CD8-positive, alpha-beta memory T cell (primary cell): ENCODE measurements at regions not wholly inside any gene's neighbourhood (a gene's known extent, or its start where the extent isn't known, plus 50 kb on each side); places are given as distances from the start of the nearest gene placed in this dataset.

Experiments used
- CTCF ChIA-PET: fragments of 350-600 bp; sonication (Branson Sonifier 250); formaldehyde crosslinking; loops from one replicate; lab custom pipeline; 2021; ENCODE audit warnings: antibody characterized with exemption; lab: Charles Lee
- POLR2A ChIA-PET: fragments of 350-600 bp; sonication (Branson Sonifier 250); formaldehyde crosslinking; loops from one replicate; lab custom pipeline; 2021; ENCODE audit warnings: antibody characterized with exemption; lab: Charles Lee
- DNase-seq, 5 donors: peaks; one replicate each; pipeline versions ENCODE4 v3.0.0 to v3.0.0-alpha.2; 2020 to 2022; ENCODE audit warnings: mixed read lengths in 1 of 5
- H3K27ac ChIP-seq: one replicate; pipeline ENCODE4 v1.7.0; 2013; ENCODE audit warnings: low read depth, mild to moderate bottlenecking, low read length, moderate library complexity
- H3K27me3 ChIP-seq: 2 replicates; pipeline ENCODE4 v1.7.0; 2013; ENCODE audit warnings: low read length, mild to moderate bottlenecking; ENCODE audit not compliant: insufficient read depth, poor library complexity, severe bottlenecking
- H3K36me3 ChIP-seq: 2 replicates; pipeline ENCODE4 v1.7.0; 2013; ENCODE audit warnings: mild to moderate bottlenecking, low read length, moderate library complexity; ENCODE audit not compliant: insufficient read depth
- H3K4me1 ChIP-seq: 2 replicates; pipeline ENCODE4 v1.7.0; 2013; ENCODE audit warnings: mild to moderate bottlenecking, low read length, moderate library complexity; ENCODE audit not compliant: insufficient read depth
- H3K4me3 ChIP-seq: 2 replicates; pipeline ENCODE4 v1.7.0; 2013; ENCODE audit warnings: mild to moderate bottlenecking, low read length
- H3K9me3 ChIP-seq: 2 replicates; pipeline ENCODE4 v1.7.0; 2013; ENCODE audit warnings: mild to moderate bottlenecking, low read length
- H3K27ac Mint-ChIP-seq, 8 donors: one replicate each; pipeline ENCODE4 v1.8.0; 2020 to 2021; ENCODE audit warnings: mixed read lengths in 8 of 8, mild to moderate bottlenecking in 6 of 8, inconsistent platforms in 3 of 8, moderate library complexity in 3 of 8
- H3K27me3 Mint-ChIP-seq, 2 donors: one replicate each; pipeline ENCODE4 v1.8.0; 2020 to 2021; ENCODE audit warnings: mixed read lengths in 2 of 2, mild to moderate bottlenecking in 1 of 2, moderate library complexity in 1 of 2
- H3K36me3 Mint-ChIP-seq, 3 donors: one replicate each; pipeline ENCODE4 v1.8.0; 2020 to 2021; ENCODE audit warnings: mixed read lengths in 3 of 3, inconsistent platforms in 1 of 3, mild to moderate bottlenecking in 1 of 3
- H3K4me1 Mint-ChIP-seq, 3 donors: one replicate each; pipeline ENCODE4 v1.8.0; 2020 to 2021; ENCODE audit warnings: mixed read lengths in 3 of 3, inconsistent platforms in 1 of 3, mild to moderate bottlenecking in 1 of 3
- H3K4me3 Mint-ChIP-seq, 7 donors: one replicate each; pipeline ENCODE4 v1.8.0; 2020 to 2021; ENCODE audit warnings: mixed read lengths in 7 of 7, mild to moderate bottlenecking in 6 of 7, moderate library complexity in 4 of 7, inconsistent platforms in 2 of 7
- H3K9me3 Mint-ChIP-seq, 5 donors: one replicate each; pipeline ENCODE4 v1.8.0; 2020 to 2022; ENCODE audit warnings: mixed read lengths in 5 of 5, mild to moderate bottlenecking in 3 of 5, moderate library complexity in 2 of 5, inconsistent platforms in 1 of 5

DNA sequence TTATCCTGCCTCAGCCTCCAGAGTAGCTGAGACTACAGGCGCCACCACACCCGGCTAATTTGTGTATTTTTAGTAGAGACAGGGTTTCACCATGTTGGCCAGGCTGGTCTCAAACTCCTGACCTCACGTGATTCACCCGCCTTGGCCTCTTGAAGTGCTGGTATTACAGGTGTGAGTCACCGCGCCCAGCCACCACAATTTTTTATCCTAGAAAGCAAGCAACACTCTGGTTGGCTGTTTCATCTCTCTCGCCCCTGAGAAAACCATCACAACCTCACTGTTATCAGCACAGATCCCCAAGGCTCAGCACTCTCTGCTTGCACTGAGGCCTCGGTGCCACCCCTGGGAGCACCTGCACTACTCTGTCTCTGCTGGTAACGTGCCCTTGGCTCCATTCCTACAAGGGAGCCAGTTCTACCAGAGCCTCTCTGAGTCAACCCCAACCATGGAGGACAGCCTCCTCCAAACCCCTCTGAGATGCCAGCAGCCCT is 134.8 kb upstream of the AGAP1 start:
- no peaks in the 10 kb centered on the region for H3K27me3 ChIP-seq
- H3K36me3 Mint-ChIP-seq, result no peaks in the 10 kb centered on the region
- no peak overlapping the region for H3K27ac ChIP-seq
- H3K4me1 ChIP-seq, result no peaks in the 10 kb centered on the region
- ChIA-PET POLR2A (no interaction called here), CTCF (no interaction called here)
- no peaks in the 10 kb centered on the region for H3K9me3 ChIP-seq
- H3K27ac Mint-ChIP-seq, result no peak overlapping the region
- H3K4me3 ChIP-seq, result no peak overlapping the region
- H3K36me3 ChIP-seq, result no peaks in the 10 kb centered on the region
- H3K4me1 Mint-ChIP-seq, result no peaks in the 10 kb centered on the region
- H3K9me3 Mint-ChIP-seq, result no peaks in the 10 kb centered on the region
- H3K27me3 Mint-ChIP-seq, result peaks cover 3 to 16% of the 10 kb centered on the region in 2 donors
- H3K4me3 Mint-ChIP-seq, result no peak overlapping the region
- no peak for DNase-seq

DNA sequence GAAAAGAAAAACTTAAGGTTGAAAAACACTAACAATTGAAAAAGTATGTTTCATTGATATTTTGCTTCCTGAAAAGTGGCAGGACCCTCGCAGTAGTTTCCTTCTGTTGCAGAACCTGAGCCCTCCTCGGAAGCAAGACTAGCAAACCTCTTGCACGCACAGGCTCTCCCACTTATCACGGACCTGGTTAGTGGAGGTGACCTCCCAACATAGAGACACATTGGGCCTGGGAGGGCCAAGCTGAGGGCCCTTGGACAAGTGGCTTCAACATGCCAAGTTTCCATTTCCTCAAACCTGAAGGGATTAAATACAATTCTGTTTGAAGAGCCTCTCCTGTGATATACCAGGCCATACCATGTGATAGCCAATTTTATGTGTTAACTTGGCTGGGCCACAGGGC is 133.4 kb upstream of the AGAP1 start:
- no peaks in the 10 kb centered on the region for H3K4me1 Mint-ChIP-seq
- H3K4me3 Mint-ChIP-seq, result no peak overlapping the region
- no peak overlapping the region for H3K4me3 ChIP-seq
- no peaks in the 10 kb centered on the region for H3K9me3 ChIP-seq
- ChIA-PET CTCF (no interaction called here), POLR2A (no interaction called here)
- H3K4me1 ChIP-seq, result no peaks in the 10 kb centered on the region
- no peaks in the 10 kb centered on the region for H3K36me3 ChIP-seq
- H3K27ac Mint-ChIP-seq, result no peak overlapping the region
- peaks cover 3 to 21% of the 10 kb centered on the region in 2 donors for H3K27me3 Mint-ChIP-seq
- H3K27me3 ChIP-seq, result no peaks in the 10 kb centered on the region
- no peaks in the 10 kb centered on the region for H3K36me3 Mint-ChIP-seq
- no peak for DNase-seq
- H3K27ac ChIP-seq, result no peak overlapping the region
- H3K9me3 Mint-ChIP-seq, result no peaks in the 10 kb centered on the region

GRCh38 chr2:235365743-235366142 is 128.1 kb upstream of the AGAP1 start:
- CTCF ChIA-PET, result no interaction called here
- POLR2A ChIA-PET, result no interaction called here
- H3K4me3 ChIP-seq, result no peak overlapping the region
- Mint-ChIP-seq H3K9me3 (no peaks in the 10 kb centered on the region), H3K27ac (no peak overlapping the region), H3K4me1 (no peaks in the 10 kb centered on the region), H3K4me3 (no peak overlapping the region), H3K27me3 (peaks cover 2 to 33% of the 10 kb centered on the region in 2 donors), H3K36me3 (no peaks in the 10 kb centered on the region)
- no peaks in the 10 kb centered on the region for H3K36me3 ChIP-seq
- no peak overlapping the region for H3K27ac ChIP-seq
- no peak for DNase-seq
- no peaks in the 10 kb centered on the region for H3K9me3 ChIP-seq
- H3K4me1 ChIP-seq, result no peaks in the 10 kb centered on the region
- H3K27me3 ChIP-seq, result peaks cover 3% of the 10 kb centered on the region

DNA sequence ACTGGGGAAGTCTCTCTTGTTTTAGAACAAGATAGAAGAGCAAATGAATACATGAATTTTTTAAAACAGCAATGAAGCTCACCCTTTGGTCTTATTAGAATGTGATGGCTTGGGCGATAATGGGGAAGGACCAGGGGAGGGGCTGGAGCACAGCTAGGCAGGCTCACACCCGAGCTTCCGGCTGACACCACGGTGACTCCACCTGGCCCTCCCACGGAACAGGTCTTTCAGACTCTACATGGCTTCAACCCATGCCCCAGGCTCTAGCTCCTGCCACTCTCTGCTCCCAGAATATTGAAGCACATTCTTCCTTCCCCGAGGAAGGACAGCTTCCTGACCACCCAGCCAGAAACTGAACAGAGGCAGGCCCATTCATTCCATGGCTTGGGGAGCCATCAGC is 127.5 kb upstream of the AGAP1 start:
- Histone ChIP-seq H3K27ac (no peak overlapping the region), H3K27me3 (peaks cover 3% of the 10 kb centered on the region), H3K9me3 (no peaks in the 10 kb centered on the region), H3K4me3 (no peak overlapping the region), H3K36me3 (no peaks in the 10 kb centered on the region), H3K4me1 (no peaks in the 10 kb centered on the region)
- no peaks in the 10 kb centered on the region for H3K4me1 Mint-ChIP-seq
- DNase-seq, result no peak
- H3K4me3 Mint-ChIP-seq, result no peak overlapping the region
- H3K36me3 Mint-ChIP-seq, result no peaks in the 10 kb centered on the region
- H3K27ac Mint-ChIP-seq, result no peak overlapping the region
- ChIA-PET CTCF (no interaction called here), POLR2A (no interaction called here)
- no peaks in the 10 kb centered on the region for H3K9me3 Mint-ChIP-seq
- peaks cover 6 to 37% of the 10 kb centered on the region in 2 donors for H3K27me3 Mint-ChIP-seq

GRCh38 chr2:235366807-235367206 is 127.0 kb upstream of the AGAP1 start:
- no peaks in the 10 kb centered on the region for H3K4me1 ChIP-seq
- Mint-ChIP-seq H3K27me3 (peaks cover 6 to 34% of the 10 kb centered on the region in 2 donors), H3K27ac (no peak overlapping the region), H3K9me3 (no peaks in the 10 kb centered on the region), H3K4me3 (peak overlapping the region in 1 of 7 donors; percentile 23), H3K4me1 (no peaks in the 10 kb centered on the region), H3K36me3 (no peaks in the 10 kb centered on the region)
- H3K36me3 ChIP-seq, result no peaks in the 10 kb centered on the region
- H3K9me3 ChIP-seq, result no peaks in the 10 kb centered on the region
- H3K4me3 ChIP-seq, result no peak overlapping the region
- no peak overlapping the region for H3K27ac ChIP-seq
- H3K27me3 ChIP-seq, result peaks cover 3% of the 10 kb centered on the region
- ChIA-PET POLR2A (no interaction called here), CTCF (no interaction called here)
- no peak for DNase-seq

- ChIA-PET CTCF (no interaction called here), POLR2A (no interaction called here)
- DNase-seq, result no peak
- peak overlapping the region in 1 of 7 donors; percentile 65 for H3K4me3 Mint-ChIP-seq
- H3K27ac ChIP-seq, result no peak overlapping the region
- no peaks in the 10 kb centered on the region for H3K9me3 ChIP-seq
- no peaks in the 10 kb centered on the region for H3K9me3 Mint-ChIP-seq
- peaks cover 5 to 18% of the 10 kb centered on the region in 2 donors for H3K27me3 Mint-ChIP-seq
- H3K27ac Mint-ChIP-seq, result no peak overlapping the region
- no peaks in the 10 kb centered on the region for H3K4me1 ChIP-seq
- no peaks in the 10 kb centered on the region for H3K36me3 ChIP-seq
- H3K27me3 ChIP-seq, result peaks cover 3% of the 10 kb centered on the region
- H3K4me3 ChIP-seq, result no peak overlapping the region
- H3K4me1 Mint-ChIP-seq, result no peaks in the 10 kb centered on the region
- no peaks in the 10 kb centered on the region for H3K36me3 Mint-ChIP-seq
These were observed 122.8 kb upstream of the AGAP1 start for GRCh38 chr2:235371018-235371417.

DNA sequence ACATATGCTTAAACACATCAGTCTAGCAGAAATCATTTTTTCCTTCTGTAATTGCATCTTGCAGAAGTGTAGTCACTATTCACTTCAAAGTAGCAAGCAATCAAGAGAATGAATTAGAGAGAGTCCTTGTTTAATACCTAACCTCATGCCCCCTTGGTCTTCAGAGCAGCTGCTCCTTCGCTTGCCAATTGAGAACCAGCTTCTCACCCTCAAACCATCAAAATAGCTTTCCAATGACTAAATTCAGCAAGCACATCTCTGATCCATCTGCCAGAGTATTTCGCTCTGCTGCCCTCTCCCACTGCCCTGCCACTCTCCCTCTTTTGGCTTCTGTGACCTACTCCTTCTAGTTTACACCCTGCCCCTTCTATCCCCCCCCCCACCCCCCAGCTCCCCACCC is 120.7 kb upstream of the AGAP1 start:
- no peak overlapping the region for H3K4me3 ChIP-seq
- CTCF ChIA-PET, result no interaction called here
- no peaks in the 10 kb centered on the region for H3K36me3 ChIP-seq
- no peak overlapping the region for H3K27ac ChIP-seq
- H3K36me3 Mint-ChIP-seq, result no peaks in the 10 kb centered on the region
- no peaks in the 10 kb centered on the region for H3K4me1 Mint-ChIP-seq
- no peak overlapping the region for H3K27ac Mint-ChIP-seq
- no peaks in the 10 kb centered on the region for H3K9me3 Mint-ChIP-seq
- no peaks in the 10 kb centered on the region for H3K4me1 ChIP-seq
- DNase-seq, result no peak
- no peak overlapping the region for H3K4me3 Mint-ChIP-seq
- no peaks in the 10 kb centered on the region for H3K27me3 ChIP-seq
- POLR2A ChIA-PET, result no interaction called here
- H3K9me3 ChIP-seq, result no peaks in the 10 kb centered on the region
- peaks cover 5 to 15% of the 10 kb centered on the region in 2 donors for H3K27me3 Mint-ChIP-seq

GRCh38 chr2:235377176-235377575 is 116.7 kb upstream of the AGAP1 start:
- Mint-ChIP-seq H3K27ac (no peak overlapping the region), H3K9me3 (no peaks in the 10 kb centered on the region), H3K4me3 (no peak overlapping the region), H3K4me1 (no peaks in the 10 kb centered on the region), H3K27me3 (peaks cover 2 to 20% of the 10 kb centered on the region in 2 donors), H3K36me3 (no peaks in the 10 kb centered on the region)
- no peak overlapping the region for H3K27ac ChIP-seq
- H3K9me3 ChIP-seq, result no peaks in the 10 kb centered on the region
- no peaks in the 10 kb centered on the region for H3K27me3 ChIP-seq
- POLR2A ChIA-PET, result interaction anchor here (0.6 kb wide), 1 partner anchor 985 kb away, joined by 3 read pairs; no protein-coding TSS in a partner anchor
- DNase-seq, result no peak
- CTCF ChIA-PET, result no interaction called here
- no peaks in the 10 kb centered on the region for H3K4me1 ChIP-seq
- H3K36me3 ChIP-seq, result no peaks in the 10 kb centered on the region
- no peak overlapping the region for H3K4me3 ChIP-seq

GRCh38 chr2:235378246-235378645 is 115.6 kb upstream of the AGAP1 start:
- ChIA-PET POLR2A (no interaction called here), CTCF (no interaction called here)
- no peaks in the 10 kb centered on the region for H3K36me3 ChIP-seq
- H3K4me1 ChIP-seq, result no peaks in the 10 kb centered on the region
- no peaks in the 10 kb centered on the region for H3K4me1 Mint-ChIP-seq
- peaks cover 5 to 20% of the 10 kb centered on the region in 2 donors for H3K27me3 Mint-ChIP-seq
- no peak overlapping the region for H3K4me3 ChIP-seq
- DNase-seq, result no peak
- H3K36me3 Mint-ChIP-seq, result no peaks in the 10 kb centered on the region
- H3K27ac ChIP-seq, result no peak overlapping the region
- H3K9me3 Mint-ChIP-seq, result no peaks in the 10 kb centered on the region
- H3K27me3 ChIP-seq, result no peaks in the 10 kb centered on the region
- H3K27ac Mint-ChIP-seq, result peak overlapping the region in 1 of 8 donors; percentile 26
- no peaks in the 10 kb centered on the region for H3K9me3 ChIP-seq
- H3K4me3 Mint-ChIP-seq, result no peak overlapping the region
